Urothelium cell line (cell line): ENCODE measurements at regions not wholly inside any gene's neighbourhood (a gene's known extent, or its start where the extent isn't known, plus 50 kb on each side); places are given as distances from the start of the nearest gene placed in this dataset.
A peak's percentile ranks its signal among the peaks of the same experiment; 100 is the strongest.
"Not testable (repeated sequence)": the region's sequence is repeated elsewhere in the genome, so short reads cannot be mapped to it uniquely, and the experiment has no call there.

ENCODE experiments used
- DNase-seq: peaks from one replicate; pipeline ENCODE4 v3.0.0; 2011; ENCODE audit warnings: low spot score, mixed read lengths
- FAIRE-seq: peaks from 2 replicates; lab custom pipeline; 2011; peaks lifted over from hg19 to GRCh38; lab: Jason Lieb, UNC

DNA sequence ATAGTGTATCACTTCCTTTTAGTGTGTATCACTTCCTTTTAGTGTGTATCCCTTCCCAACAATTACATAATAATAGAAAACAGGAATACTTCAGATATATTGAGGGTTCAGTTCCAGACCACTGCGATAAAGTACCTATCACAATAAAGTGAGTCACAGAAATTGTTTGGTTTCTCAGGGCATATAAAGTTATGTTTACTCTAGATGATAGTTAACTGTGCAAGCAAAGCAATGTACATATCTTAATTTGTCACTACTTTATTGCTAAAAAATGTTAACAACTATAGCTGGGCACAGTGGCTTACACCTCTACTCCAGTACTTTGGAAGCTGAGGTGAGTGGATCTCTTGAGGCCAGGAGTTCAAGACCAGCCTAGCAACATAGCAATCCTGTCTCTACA, 938.4 kb downstream of the CCSER2 start:
- FAIRE-seq = no peak

DNA sequence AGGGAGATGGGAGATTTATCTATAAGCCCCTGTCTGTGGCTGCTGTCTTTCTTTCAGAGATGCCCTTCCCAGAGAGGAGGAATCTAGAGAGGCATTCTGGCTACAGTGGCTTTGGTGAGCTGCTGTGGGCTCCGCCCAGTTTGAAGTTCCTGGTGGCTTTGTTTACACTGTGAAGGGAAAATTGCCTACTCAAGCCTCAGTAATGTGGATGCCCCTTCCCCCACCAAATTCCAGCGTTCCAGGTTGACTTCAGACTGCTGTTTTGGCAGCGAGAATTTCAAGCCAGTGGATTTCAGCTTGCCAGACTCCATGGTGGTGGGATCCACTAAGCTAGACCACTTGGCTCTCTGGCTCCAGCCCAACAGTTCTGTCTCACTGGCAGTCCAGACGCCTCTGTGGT, 951.6 kb downstream of the CCSER2 start:
- FAIRE-seq = no peak
- peak; percentile 25 for DNase-seq

More for the DNA sequence above, 938.4 kb downstream of the CCSER2 start:
- no peak for DNase-seq

DNA sequence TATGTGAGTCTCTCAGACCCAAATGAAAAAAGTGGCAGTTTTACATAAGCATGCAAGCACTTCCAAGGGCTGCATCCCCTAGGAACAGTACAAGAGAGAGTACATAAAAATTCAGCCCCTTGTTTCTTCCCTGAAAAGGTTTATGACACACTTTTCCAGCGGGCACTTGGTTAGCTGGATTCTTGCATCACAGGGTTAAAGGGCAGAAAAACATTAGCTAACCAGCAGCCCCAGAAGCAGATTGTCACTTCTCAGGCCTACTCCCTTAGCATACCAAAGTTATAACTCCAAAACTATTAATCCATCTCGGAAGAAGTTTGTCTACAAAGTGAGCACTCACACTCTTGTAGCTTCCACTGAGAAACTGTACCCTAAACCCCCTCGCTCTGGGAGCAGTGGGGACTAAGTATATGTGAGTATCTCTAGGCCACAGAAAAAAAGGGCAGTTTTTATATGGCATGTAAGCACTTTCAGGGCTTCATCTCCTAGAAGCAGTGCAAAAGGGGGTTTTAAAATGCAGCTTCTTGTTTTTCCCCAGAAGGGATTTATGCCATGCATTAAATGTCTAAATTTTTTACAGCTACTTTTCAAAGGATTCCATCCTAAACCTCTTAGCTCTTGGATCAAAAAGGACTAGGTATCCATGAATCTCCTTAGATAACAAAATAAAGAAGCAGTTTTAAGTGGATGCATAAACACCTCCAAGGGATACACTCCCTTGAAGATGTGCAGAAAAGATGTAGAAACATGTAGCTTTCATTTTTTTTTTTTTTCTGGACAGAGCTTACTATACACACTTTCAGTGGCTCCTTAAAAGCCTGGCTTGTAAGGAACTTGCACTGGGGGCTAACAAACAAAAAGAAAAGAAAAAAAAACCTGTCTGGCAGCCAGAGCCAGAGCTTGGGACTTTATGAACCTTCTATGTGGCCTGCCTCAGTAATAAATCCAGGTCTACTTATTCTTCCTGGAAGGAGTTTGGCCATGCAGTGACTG, 956.7 kb downstream of the CCSER2 start:
- no peak for DNase-seq
- no peak for FAIRE-seq

DNA sequence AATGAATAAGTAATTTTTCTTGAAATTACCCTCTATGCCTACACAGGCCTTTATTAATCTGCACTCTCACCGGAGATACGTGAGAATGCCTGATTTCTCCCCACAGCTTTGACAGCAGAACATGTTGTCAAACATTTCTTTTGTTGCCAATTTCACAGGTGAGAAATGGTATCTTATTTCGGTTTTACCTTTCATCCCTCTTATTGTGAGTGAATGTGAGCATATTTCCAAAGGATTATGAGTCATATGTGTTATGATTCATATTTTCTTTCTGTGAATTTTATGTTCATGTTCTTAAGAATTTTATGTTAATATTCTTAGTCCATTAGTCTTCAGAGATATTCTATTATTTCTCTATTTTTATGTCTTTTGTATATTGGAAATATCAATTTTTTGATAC, 965.1 kb downstream of the CCSER2 start:
- no peak for DNase-seq
- no peak for FAIRE-seq

DNA sequence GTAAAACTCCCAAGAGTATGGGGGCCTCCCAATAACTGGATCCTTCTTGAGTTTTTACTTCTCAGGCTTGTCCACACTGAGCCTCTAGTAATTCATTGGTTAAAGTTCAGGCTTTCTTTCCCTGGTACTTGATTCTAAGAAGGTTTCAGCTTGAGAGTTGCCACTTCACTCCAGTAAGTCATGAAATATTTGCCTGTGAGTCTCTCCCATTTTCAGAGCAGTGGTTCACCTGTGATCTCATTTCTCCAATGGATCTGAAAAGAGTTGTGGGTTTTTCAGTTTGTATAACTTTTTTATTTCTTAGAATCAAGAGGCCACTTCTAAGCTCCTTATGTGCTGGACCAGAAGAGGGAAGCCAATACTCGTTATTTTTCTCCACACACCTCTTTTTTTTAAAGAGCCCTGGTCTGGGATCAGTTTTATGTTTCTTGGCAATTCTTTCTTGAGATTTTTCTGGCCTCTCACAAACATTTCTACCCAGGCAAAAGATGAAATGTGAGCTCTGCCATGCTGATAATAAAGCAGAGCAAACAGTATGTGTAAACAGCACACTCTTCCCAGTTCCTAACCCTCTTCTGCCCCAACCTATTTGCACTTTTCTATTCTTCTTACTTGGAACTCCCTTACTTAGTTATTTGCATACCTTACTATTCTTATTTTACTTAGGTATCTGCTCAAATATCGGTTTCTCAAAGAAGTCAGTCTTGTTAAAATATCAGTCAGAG, 983.4 kb downstream of the CCSER2 start:
- FAIRE-seq (no peak), DNase-seq (no peak)

DNA sequence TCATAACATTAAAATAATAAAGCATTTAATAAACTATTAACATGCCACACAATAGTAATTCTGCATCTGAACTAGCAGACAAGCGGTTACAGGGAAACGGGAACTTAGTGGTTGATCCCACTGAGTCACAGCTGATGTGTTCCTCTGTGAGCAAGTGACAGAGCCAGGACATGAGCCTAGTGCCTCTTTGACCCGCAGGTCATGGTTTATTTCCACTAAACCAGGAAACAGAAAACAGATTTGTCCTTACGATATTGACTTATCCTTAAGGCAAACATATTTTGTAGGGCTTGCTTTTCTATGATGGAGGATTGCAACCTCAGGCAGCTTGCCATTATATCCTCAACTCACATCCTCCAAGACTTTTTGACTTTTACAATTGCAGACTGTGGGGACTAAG, 987.3 kb downstream of the CCSER2 start:
- no peak for FAIRE-seq
- no peak for DNase-seq

DNA sequence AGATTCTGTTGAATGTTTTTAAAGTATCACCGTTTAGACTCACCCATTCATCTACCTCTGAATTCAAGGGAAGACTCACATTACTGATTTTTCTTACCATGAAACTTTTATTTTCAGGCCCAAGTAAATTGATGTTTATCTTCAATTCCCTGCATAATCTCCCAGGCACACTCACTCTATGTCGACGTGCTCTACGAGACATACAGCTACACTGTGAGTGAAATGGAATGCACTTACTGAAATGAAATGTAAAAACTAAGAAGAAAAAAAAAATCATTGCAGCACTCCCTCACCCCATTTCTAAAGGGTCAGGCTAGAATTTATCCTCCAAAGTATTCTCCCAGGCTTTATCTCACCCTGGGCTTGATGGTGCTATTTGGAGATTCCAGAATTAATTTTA, 987.9 kb downstream of the CCSER2 start:
- FAIRE-seq = no peak
- DNase-seq = no peak

DNA sequence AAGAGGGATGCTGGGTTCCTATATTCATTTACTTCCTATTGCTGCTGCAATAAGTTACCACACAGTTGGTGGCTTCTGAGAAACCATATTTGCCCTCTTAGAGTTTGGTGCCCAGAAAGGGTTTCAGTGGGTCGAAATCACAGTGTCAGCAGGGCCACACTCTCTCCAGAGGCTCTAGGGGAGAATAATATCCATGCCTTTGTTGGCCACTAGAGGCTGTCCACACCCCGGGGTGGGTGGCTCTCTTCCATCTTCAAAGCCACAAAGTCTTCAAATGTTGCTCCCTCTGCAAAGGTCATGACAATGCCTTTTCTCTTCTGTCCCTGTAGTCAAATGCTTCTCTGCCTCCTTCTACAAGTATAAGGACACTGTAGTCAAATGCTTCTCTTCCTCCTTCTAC, 989.4 kb downstream of the CCSER2 start:
- no peak for FAIRE-seq
- no peak for DNase-seq

DNA sequence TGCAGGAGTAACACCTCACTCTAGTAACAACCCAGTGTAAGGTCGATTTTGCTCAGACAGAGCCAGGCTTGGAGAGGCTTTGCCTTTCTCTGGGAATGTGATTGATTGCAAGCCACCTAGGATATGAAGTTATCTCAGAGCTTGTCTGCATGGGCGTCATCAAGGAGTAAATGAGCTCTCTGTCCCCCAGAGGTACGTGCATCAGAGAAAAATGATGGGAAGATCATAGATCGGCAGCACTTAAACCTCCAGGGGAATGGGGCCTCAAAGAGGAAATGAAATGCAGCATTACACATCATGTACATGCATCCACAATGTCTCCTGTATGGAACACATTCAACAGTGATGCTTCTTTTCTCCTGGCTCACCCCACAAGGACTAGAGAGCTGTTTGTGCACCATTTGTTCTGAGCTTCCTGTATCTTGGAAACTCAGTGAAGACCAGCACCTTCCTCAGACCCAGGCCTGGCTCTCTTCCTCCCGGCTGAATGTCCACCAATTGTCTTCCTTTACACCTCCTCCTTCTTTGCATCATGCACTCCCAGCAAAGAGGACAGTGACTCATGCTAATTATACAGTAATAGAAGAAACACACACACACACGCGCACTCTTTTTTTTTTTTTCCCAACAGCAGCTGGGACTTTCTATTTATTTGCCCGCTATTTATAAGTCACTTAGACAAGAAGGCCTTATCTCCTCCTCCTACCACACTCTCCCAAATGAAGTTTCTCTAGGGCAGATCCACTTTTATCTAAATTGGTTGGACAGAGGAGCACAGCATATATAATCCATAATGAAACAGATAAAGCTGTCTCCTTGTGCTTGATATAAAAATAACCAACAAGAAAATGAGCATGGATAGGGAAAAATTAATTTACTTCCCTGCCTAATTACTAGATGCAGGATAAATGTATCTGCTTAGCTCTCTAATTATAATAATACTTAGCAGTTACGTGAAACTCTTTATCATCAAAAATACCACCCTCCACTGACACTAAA, 990.7 kb downstream of the CCSER2 start:
- no peak for FAIRE-seq
- peak; percentile 33 for DNase-seq

DNA sequence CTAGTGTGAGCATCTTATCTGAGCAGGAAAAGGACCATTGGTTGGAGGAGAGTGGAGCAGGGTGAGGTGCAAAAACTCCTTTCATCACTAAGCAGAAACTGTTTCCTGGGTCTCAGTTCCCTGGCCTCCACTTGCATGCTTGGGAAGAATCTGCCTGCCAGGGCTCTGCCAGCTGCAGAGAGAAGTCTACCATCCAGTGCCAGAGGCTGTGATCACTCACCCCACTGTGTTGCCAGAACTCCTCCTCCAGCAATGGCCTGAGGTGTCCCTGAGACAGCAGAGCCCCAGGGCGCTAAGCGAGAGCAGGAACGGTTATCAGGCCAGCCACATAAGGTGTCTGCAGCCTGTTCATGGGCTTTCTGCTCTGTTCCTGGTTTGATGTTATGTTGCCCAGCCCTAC, 991.4 kb downstream of the CCSER2 start:
- DNase-seq (no peak), FAIRE-seq (no peak)

DNA sequence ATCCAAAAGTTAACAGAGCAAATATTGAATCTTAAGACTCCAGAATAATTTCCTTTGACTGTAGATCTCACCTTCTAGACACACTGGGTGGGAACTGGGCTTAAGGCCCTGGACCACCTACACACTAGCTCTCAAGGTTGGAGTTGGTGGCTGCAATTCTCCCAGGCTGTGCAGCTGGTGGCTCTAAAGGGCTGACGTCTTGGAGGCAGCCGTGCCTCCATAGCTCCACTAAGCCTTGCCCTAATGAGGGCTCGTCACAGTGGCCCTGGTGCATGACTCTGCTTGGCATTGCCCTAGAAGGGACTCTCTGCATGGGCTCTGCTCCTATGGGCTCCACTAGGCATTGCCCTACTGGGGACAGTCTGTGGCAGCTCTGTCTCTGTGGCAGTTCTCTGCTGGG, 1005.2 kb downstream of the CCSER2 start:
- no peak for DNase-seq
- no peak for FAIRE-seq

DNA sequence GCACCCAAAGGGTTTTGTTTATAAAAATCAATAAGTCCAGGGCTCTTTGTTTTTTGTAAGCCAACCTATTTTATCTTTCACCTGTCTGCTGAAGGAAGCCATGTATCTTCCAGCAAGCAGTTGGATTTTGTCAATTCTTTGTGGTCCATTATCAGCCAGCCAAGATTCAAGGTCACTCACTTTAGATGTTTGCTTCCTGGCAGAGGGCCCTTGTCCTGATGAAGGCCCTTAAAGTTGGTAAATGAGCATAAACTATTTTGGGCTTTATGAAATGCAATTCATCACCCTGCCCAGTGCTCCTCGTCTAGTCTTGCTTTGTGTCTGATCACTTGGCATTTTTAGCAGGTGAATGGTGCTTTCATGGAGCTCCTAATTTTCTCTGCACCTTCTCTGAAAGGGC, 1004.2 kb downstream of the GRID1 start:
- DNase-seq (no peak), FAIRE-seq (no peak)

DNA sequence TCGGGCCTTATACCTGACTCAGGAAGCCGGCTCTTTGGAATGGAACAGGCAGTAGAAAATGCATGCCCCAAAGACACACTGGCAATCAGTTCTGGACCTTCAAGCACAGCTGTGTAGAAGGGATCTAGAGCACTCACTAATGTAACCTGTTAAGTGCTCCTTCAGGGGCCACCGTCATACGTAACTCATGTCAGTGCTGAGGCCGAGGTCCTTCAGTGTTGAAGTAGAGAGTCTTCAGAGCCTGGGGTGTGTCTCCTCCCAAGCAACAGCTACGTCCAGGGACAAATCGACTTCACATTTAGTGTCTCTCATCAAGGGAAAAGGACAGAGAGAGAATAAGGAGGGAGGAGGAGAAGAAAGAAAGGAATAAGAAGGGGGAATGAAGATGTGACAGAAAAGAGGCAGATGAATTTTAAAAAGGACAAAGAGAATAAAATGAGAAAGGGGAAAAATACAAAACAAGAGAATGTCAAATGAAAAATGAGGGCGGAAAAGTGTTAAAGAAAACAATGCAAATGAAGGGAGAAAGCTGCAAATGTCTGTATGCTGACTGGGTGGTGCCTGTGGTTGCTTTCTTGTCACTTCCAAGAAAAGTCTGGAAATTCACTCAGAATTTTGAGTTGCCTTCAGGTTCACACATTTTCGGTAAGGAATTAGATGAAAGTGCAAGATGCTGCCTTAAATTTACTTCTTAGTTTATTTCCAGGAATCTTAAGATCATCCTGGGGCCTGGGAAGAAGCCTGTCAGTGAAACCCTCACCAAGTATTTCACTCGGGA, 989.4 kb downstream of the GRID1 start:
- no peak for FAIRE-seq

DNA sequence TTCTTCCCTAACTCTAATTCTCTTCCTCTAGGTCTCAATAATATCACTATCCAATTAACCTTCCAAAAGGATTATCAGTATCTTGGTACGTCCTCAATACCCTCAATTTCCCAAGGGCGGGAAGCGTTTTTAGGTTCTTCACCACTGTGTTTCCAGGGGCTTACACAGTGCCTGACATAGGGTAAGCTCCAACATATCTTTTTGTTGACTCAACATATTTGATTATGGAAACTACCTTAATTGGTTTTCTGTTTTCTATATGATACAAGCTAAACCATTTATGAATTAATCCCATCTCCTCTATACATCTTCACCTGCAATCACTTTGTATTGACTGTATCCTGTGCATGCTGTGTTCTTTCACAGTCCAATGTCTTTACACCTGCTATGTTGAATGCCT, 987.3 kb downstream of the GRID1 start:
- DNase-seq = no peak
- FAIRE-seq = no peak

More for the DNA sequence above, 989.4 kb downstream of the GRID1 start:
- no peak for DNase-seq

DNA sequence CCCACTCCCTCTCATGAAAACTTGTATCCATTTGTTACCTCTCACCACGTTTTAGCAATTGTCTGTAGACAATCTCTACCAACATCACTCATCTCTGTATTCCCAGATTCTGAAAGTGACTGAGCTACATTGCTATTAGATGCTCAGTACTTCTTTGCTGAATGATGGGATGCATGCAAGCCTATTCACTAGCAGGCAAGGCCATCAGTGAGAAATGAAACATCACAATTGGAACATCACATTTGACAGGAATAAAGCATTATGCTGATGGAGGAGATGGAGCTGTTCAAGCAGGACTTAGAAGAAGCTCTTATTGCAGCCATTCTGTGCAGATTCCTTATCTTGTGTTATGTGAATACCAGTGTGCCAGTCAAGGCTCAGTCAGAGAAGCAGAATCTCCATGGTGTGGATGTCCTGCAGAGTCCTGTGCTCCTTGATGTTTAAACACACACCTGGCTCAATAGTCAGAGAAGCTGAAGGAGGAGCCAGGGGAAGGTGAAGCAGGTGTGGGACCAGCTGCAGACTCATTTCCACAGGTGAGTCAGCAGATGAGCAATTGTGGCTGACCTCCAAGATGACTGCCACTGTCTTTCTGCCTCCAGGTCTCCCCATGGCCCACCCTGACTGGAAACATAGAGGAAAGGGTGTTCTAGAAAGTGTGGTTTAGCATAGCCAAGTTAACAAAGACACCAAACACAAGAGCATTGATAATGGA, 965.5 kb downstream of the GRID1 start:
- FAIRE-seq = no peak
- no peak for DNase-seq

DNA sequence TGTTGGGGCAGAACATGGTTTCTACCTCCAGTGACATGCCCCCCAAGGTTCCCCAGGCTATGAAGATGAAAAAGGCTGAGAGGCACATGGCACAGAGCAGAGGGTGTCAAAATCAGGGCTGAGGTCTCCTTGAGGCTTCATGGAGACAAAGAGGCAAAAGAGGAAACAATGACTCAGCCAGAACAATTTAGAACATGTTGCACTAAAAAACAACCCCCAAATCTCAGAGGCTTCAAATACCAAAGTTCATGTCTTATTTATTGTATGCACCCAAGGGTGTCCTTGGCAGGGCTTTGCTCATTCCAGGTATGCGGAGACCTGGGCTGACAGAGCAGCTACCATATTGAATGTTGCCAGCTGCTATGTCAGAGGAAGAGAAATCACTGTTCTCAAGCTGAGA, 964.1 kb downstream of the GRID1 start:
- DNase-seq = no peak
- no peak for FAIRE-seq

DNA sequence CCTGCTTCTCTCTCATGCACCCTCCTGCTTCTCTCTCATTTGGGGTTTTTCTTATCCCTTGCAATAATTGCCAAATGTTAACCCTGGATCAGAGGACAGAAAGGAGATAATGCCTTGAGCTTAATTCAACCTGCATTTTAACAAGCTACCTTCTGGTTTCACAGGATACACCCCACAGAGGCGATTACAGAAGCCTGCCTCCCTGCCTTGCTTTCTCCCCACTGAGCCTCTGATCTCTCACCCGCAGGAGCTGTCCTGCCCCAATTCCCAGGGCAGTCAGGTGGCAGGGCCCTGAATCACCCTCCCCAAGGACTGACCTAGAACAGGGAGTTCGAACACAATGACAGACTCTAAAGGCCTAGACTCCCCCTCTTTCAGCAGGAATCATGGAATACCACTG, 959.5 kb downstream of the GRID1 start:
- FAIRE-seq (no peak), DNase-seq (no peak)

DNA sequence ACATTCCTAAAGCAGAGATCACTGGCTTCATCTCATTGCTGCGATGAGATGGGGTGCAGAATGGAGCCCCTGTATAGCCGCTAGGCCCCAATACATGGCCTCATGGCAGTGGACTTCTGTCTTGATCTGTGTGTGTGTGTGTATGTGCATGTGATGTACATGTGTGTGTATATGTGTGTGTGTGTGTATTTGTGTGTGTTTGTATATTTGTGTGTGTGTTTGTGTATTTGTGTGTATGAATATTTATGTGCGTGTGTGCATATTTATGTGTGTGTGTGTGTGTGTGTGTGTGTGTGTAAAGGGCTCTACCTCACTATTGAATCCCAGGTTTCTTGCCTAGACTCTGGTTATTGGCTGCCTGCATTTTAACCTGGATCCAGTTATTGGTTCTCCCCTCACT, 958.2 kb downstream of the GRID1 start:
- FAIRE-seq = no peak
- DNase-seq = no peak

DNA sequence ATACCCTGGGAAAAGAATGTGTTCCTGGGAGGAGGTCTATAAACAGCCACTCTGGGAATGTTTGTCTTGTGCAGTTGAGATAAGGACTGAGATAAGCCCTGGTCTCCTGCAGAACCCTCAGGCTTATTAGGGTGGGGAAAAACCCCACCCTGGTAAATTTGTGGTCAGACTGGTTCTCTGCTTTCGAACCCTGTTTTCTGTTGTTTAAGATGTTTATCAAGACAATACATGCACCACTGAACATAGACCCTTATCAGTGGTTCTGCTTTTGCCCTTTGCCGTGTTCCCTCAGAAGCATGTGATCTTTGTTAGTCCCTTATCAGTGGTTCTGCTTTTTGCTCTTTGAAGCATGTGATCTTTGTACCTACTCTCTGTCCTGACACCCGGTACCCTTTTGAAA, 956.0 kb downstream of the GRID1 start:
- FAIRE-seq, DNase-seq: not testable (repeated sequence)
